ENCODE measurements at regions not wholly inside any gene's neighbourhood (a gene's known extent, or its start where the extent isn't known, plus 50 kb on each side); places are given as distances from the start of the nearest gene placed in this dataset.

GRCh38 chr6:105511639-105512038 lies 108.8 kb upstream of the PREP start:
- DNase-seq: no peak

- DNase-seq: no peak
These were observed 107.9 kb upstream of the PREP start for GRCh38 chr6:105510746-105511145.

- no peak for DNase-seq
These were observed 106.8 kb upstream of the PREP start for GRCh38 chr6:105509506-105510331.

- DNase-seq: no peak
These were observed 104.9 kb upstream of the PREP start for GRCh38 chr6:105507811-105508210.

- DNase-seq: no peak
These were observed 101.8 kb upstream of the PREP start for GRCh38 chr6:105504706-105505105.

GRCh38 chr6:105503641-105504040 lies 100.8 kb upstream of the PREP start:
- DNase-seq: no peak

GRCh38 chr6:105501826-105502344 lies 99.0 kb upstream of the PREP start:
- no peak for DNase-seq

GRCh38 chr6:105501246-105501645 lies 98.4 kb upstream of the PREP start:
- DNase-seq: no peak

GRCh38 chr6:105500693-105501092 lies 97.8 kb upstream of the PREP start:
- DNase-seq: no peak

GRCh38 chr6:105499931-105500330 lies 97.0 kb upstream of the PREP start:
- DNase-seq: no peak

GRCh38 chr6:105499136-105499870 lies 96.4 kb upstream of the PREP start:
- no peak for DNase-seq

- DNase-seq: no peak
These were observed 94.7 kb upstream of the PREP start for GRCh38 chr6:105497549-105497948.

- no peak for DNase-seq
These were observed 92.6 kb upstream of the PREP start for GRCh38 chr6:105495515-105495914.

GRCh38 chr6:105494688-105495087 lies 91.8 kb upstream of the PREP start:
- DNase-seq: no peak

- no peak for DNase-seq
These were observed 90.9 kb upstream of the PREP start for GRCh38 chr6:105493736-105494135.

- no peak for DNase-seq
These were observed 90.1 kb upstream of the PREP start for GRCh38 chr6:105492706-105493673.

GRCh38 chr6:105489216-105489530 lies 86.3 kb upstream of the PREP start:
- DNase-seq: no peak

GRCh38 chr6:105488516-105489215 lies 85.8 kb upstream of the PREP start:
- DNase-seq: no peak

GRCh38 chr6:105487040-105487790 lies 84.3 kb upstream of the PREP start:
- no peak for DNase-seq

- DNase-seq: no peak
These were observed 82.6 kb upstream of the PREP start for GRCh38 chr6:105485456-105485855.
